B cell (primary cell): ENCODE measurements at regions not wholly inside any gene's neighbourhood (a gene's known extent, or its start where the extent isn't known, plus 50 kb on each side); places are given as distances from the start of the nearest gene placed in this dataset.

ENCODE experiments used
- ATAC-seq: fragments of 200-7000 bp; cut with Tn5 transposase; one replicate; pipeline ENCODE4 v1.10.0; 2021; ENCODE audit warnings: low read depth, mild to moderate bottlenecking, moderate number of reproducible peaks, moderate library complexity
- CTCF ChIA-PET: fragments of 350-600 bp; sonication (Branson Sonifier 250); formaldehyde crosslinking; loops from one replicate; lab custom pipeline; 2021; ENCODE audit warnings: antibody characterized with exemption, inconsistent platforms; lab: Charles Lee
- POLR2A ChIA-PET: fragments of 350-600 bp; sonication (Branson Sonifier 250); formaldehyde crosslinking; loops from one replicate; lab custom pipeline; 2021; ENCODE audit warnings: antibody characterized with exemption; lab: Charles Lee
- DNase-seq: peaks from one replicate; pipeline ENCODE4 v3.0.0; 2013
- H2AFZ ChIP-seq: 2 replicates; pipeline ENCODE4 v1.6.1; 2012; ENCODE audit warnings: mild to moderate bottlenecking, low read depth, low read length; ENCODE audit not compliant: insufficient read depth, poor library complexity, severe bottlenecking
- H3K27ac ChIP-seq, 2 donors: 1 replicate in 1 of 2; 2 replicates in 1 of 2; pipeline ENCODE4 v1.5.1; 2012 to 2013; ENCODE audit warnings: low read length in 2 of 2, mild to moderate bottlenecking in 2 of 2, moderate library complexity in 1 of 2
- H3K27me3 ChIP-seq, 4 experiments: fragments of 200-600 bp in 1 of 4; sonication (generic) in 1 of 4; replicated peaks in 1 of 4; 1 replicate in 2 of 4; 2 replicates in 2 of 4; pipeline versions ENCODE4 v1.6.1 to v1.7.0; 2013 to 2016; ENCODE audit warnings: low read length in 3 of 4, mild to moderate bottlenecking in 2 of 4, mixed read lengths in 1 of 4, moderate library complexity in 1 of 4; ENCODE audit not compliant: insufficient read depth in 4 of 4, control insufficient read depth in 3 of 4; ENCODE audit errors: control extremely low read depth in 1 of 4
- H3K36me3 ChIP-seq, 2 experiments: replicated peaks in 1 of 2; 1 replicate in 1 of 2; 2 replicates in 1 of 2; pipeline versions ENCODE4 v1.6.1 to v1.7.1; 2013; ENCODE audit warnings: low read length in 1 of 2; ENCODE audit not compliant: insufficient read depth in 2 of 2, control insufficient read depth in 1 of 2; ENCODE audit errors: control extremely low read depth in 1 of 2, extremely low read depth in 1 of 2
- H3K4me1 ChIP-seq, 2 donors: fragments of 200-600 bp in 1 of 2; sonication (generic) in 1 of 2; 1 replicate in 1 of 2; 2 replicates in 1 of 2; pipeline versions ENCODE4 v1.5.1 to v1.6.1; 2013 to 2017; ENCODE audit warnings: low read length in 2 of 2; ENCODE audit not compliant: control insufficient read depth in 2 of 2, insufficient read depth in 2 of 2
- H3K4me2 ChIP-seq: replicated peaks from 2 replicates; pipeline ENCODE3; 2012; ENCODE audit warnings: mild to moderate bottlenecking, low read depth, low read length; ENCODE audit not compliant: poor library complexity, severe bottlenecking
- H3K4me3 ChIP-seq, 5 experiments: fragments of 200-600 bp in 1 of 5; sonication (generic) in 1 of 5; 1 replicate in 3 of 5; 2 replicates in 2 of 5; pipeline versions ENCODE4 v1.5.1 to v1.7.0; 2011 to 2016; ENCODE audit warnings: low read length in 4 of 5, mild to moderate bottlenecking in 4 of 5, low read depth in 2 of 5, control low read depth in 1 of 5, moderate library complexity in 1 of 5; ENCODE audit not compliant: insufficient read depth in 1 of 5; ENCODE audit errors: control extremely low read depth in 1 of 5, extremely low read depth in 1 of 5
- H3K79me2 ChIP-seq: fragments of 200-600 bp; sonication (generic); one replicate; pipeline ENCODE4 v1.6.0; 2016; ENCODE audit warnings: low read length; ENCODE audit not compliant: control insufficient read depth, insufficient read depth
- H3K9ac ChIP-seq: fragments of 200-600 bp; sonication (generic); 2 replicates; pipeline ENCODE4 v1.6.1; 2017; ENCODE audit warnings: mild to moderate bottlenecking, low read length, moderate library complexity
- H3K9me3 ChIP-seq, 3 donors: one replicate each; pipeline versions ENCODE4 v1.6.1 to v1.7.1; 2013; ENCODE audit warnings: low read length in 2 of 3; ENCODE audit not compliant: control insufficient read depth in 2 of 3, insufficient read depth in 1 of 3; ENCODE audit errors: control extremely low read depth in 1 of 3
- H4K20me1 ChIP-seq: 2 replicates; pipeline ENCODE4 v1.6.0; 2012; ENCODE audit warnings: mild to moderate bottlenecking, low read length; ENCODE audit not compliant: insufficient read depth, control insufficient read depth, poor library complexity, severe bottlenecking
- H3K27ac Mint-ChIP-seq: one replicate; pipeline ENCODE4 v1.8.0; 2021; ENCODE audit warnings: mixed read lengths
- H3K27me3 Mint-ChIP-seq: one replicate; pipeline ENCODE4 v1.8.0; 2021; ENCODE audit warnings: mixed read lengths
- H3K4me1 Mint-ChIP-seq: one replicate; pipeline ENCODE4 v1.8.0; 2021; ENCODE audit warnings: mixed read lengths
- H3K4me3 Mint-ChIP-seq: one replicate; pipeline ENCODE4 v1.8.0; 2021; ENCODE audit warnings: mixed read lengths
- H3K9me3 Mint-ChIP-seq: one replicate; pipeline ENCODE4 v1.8.0; 2022; ENCODE audit warnings: mixed read lengths; ENCODE audit not compliant: insufficient read depth
- CTCF ChIP-seq: fragments of 200-600 bp; IDR thresholded peaks from one replicate; pipeline ENCODE4 v1.8.0; 2022; ENCODE audit warnings: antibody characterized with exemption, mild to moderate bottlenecking
- EZH2 ChIP-seq: IDR thresholded peaks from 2 replicates; pipeline ENCODE4 v1.6.1; 2012; ENCODE audit warnings: borderline replicate concordance, low read depth, mild to moderate bottlenecking, moderate library complexity, low read length; ENCODE audit not compliant: insufficient read depth, poor library complexity, severe bottlenecking
- WGBS: methylation state at CpG from one replicate; pipeline ENCODE4 v1.1.5; 2013; ENCODE audit warnings: missing lambda C conversion rate; ENCODE audit not compliant: insufficient coverage; 5-methylcytosine and 5-hydroxymethylcytosine counted together
- intact Hi-C: fragments of 100-400 bp; cut with micrococcal nuclease; formaldehyde crosslinking; loops from one replicate; pipeline ENCODE4 v1.10.0; 2022

DNA sequence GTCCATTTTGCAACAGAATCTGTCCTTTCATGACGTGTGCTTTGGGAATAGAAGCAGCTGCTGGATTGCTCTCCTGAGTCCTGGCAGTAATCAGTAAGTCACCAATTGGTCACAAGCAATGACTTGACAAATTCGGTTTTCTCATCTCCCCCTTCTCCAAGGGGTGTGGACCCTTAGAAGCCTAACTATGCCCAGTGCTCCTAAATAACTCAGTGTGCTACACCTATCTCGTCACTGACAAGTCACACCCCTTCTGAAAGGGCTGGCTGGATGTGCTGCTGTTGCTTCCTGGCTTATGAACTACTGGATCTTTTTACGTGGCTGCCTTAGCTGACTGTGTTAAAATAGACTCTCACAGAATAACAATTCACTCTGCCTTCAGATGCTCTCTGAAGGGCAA lies 1351.5 kb downstream of the ZPLD1 start:
- H3K27ac ChIP-seq: no peak overlapping the region
- Mint-ChIP-seq H3K4me3 (no peak overlapping the region), H3K27me3 (no peaks in the 10 kb centered on the region), H3K27ac (no peak overlapping the region), H3K4me1 (no peaks in the 10 kb centered on the region), H3K9me3 (no peaks in the 10 kb centered on the region)
- intact Hi-C loops: no loop called here
- H3K9ac ChIP-seq: no peak overlapping the region
- no peak overlapping the region for H3K4me2 ChIP-seq
- no peaks in the 10 kb centered on the region for H3K4me1 ChIP-seq
- no peaks in the 10 kb centered on the region for H3K27me3 ChIP-seq
- no peaks in the 10 kb centered on the region for H3K36me3 ChIP-seq
- DNase-seq (no peak), ATAC-seq (no peak)
- ChIA-PET CTCF (no interaction called here), POLR2A (no interaction called here)
- H2AFZ ChIP-seq: no peak overlapping the region
- no peak for TF ChIP-seq EZH2
- TF ChIP-seq CTCF: no peak
- no peaks in the 10 kb centered on the region for H3K79me2 ChIP-seq
- H3K9me3 ChIP-seq: no peaks in the 10 kb centered on the region
- H3K4me3 ChIP-seq: no peak overlapping the region
- no peaks in the 10 kb centered on the region for H4K20me1 ChIP-seq
- 61% methylated on average over 3 of the region's 4 CpGs for WGBS

GRCh38 chr3:103787164-103787871 lies 1352.5 kb downstream of the ZPLD1 start:
- ChIA-PET CTCF (no interaction called here), POLR2A (no interaction called here)
- H3K4me2 ChIP-seq: no peak overlapping the region
- Mint-ChIP-seq H3K27me3 (no peaks in the 10 kb centered on the region), H3K9me3 (no peaks in the 10 kb centered on the region), H3K27ac (no peak overlapping the region), H3K4me1 (no peaks in the 10 kb centered on the region), H3K4me3 (no peak overlapping the region)
- no peak overlapping the region for H3K9ac ChIP-seq
- no peak for DNase-seq
- H3K9me3 ChIP-seq: no peaks in the 10 kb centered on the region
- no peak for ATAC-seq
- no peaks in the 10 kb centered on the region for H3K27me3 ChIP-seq
- TF ChIP-seq EZH2 (no peak), CTCF (no peak)
- intact Hi-C loops: no loop called here
- H3K4me1 ChIP-seq: no peaks in the 10 kb centered on the region
- WGBS: no CpG with 5 or more reads among the region's 3 CpGs
- no peak overlapping the region for H2AFZ ChIP-seq
- no peak overlapping the region for H3K27ac ChIP-seq
- H3K4me3 ChIP-seq: no peak overlapping the region
- H3K36me3 ChIP-seq: no peaks in the 10 kb centered on the region
- no peaks in the 10 kb centered on the region for H4K20me1 ChIP-seq
- no peaks in the 10 kb centered on the region for H3K79me2 ChIP-seq
